Globus pallidus (tissue), 1 donor: ENCODE measurements at regions not wholly inside any gene's neighbourhood (a gene's known extent, or its start where the extent isn't known, plus 50 kb on each side); places are given as distances from the start of the nearest gene placed in this dataset.
A peak's percentile ranks its signal among the peaks of the same experiment; 100 is the strongest.

Experiments used
- DNase-seq: peaks from one replicate; pipeline ENCODE4 v3.0.0-alpha.2; 2015; ENCODE audit warnings: low spot score

DNA sequence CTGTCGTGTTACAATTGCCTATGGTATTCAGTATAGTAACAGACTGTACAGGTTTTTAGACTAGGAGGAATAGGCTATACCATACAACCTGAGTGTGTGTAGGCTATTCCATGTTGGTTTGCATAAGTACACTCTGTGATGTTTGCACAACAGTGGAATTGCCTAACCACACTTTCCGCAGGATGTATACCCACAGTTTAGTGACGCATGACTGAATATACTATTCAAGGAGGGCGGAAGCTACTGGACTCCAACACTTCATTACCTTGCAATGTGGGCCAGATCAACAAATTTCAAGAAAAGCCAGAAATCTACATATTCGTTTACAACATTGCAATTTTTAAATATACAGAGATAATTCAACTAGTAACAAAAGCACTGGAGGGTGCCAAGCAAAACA lies 317.2 kb downstream of the PDGFC start:
- DNase-seq = no peak

DNA sequence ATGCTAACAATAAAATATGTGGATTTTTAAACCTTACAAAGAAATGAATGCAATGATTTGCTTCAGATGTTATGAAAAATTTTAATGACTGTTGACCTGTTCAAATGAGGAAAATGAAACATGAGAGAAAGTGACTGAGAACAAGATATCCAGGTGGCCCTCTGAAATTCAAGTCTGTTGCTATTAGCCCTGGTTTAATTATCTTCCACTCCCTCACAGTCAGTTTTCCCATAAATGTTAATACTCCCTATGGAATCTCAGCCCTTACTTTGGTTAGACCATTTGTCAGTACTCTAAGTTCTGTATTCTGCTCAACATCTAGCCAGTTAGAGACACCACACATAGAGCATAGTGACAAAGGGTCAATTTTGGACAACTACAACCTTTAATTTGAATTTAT lies 327.8 kb downstream of the PDGFC start:
- no peak for DNase-seq

DNA sequence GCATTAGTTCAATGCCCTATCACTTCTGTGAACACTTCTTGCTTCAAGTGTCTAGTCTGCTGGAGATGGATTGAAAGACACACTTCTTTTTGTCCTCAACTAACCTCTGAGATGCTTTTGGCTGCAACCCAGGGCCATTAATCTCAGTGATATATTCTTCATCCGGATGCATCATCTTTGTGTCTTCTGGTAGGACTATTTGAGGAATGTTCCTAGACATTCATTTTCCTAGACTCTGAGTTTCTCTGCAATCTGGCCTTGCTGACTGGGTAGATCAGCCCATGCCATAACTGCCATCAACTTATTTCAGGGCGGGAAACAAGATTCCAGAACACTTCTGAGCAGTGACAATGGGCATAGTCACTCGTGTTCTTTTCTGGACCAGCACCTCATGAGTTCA lies 329.4 kb downstream of the PDGFC start:
- no peak for DNase-seq

DNA sequence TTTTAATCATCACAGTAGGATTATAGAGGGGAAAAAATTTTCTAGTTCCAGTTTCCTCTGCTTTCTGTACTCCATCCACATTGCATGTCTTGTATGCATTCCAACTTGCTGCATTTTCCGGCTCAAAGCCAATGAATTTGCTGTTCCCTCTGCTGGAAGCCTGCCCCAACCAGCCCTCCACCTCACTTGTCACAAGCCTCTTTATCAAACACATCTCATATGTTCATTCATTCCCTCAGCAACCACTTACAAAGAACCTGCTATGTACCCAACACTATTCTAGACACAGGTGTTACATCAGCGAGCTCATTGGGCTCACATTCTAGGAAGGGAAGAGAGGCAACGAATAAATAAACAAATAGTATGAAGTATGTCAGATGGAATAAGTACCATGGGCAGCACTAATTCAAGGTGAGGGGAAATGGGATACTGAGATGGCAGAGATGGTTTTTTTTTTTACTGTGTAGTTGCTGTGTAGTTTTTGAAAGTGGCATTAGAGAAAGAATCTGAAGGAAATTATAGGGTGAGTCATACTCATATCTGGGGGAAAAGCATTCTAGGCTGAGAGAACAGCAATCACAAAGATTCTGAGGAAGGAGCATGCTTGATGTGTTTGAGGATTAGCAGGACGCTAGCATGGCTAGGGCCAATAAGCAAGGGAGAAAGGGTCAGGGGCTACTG lies 332.5 kb downstream of the PDGFC start:
- no peak for DNase-seq

DNA sequence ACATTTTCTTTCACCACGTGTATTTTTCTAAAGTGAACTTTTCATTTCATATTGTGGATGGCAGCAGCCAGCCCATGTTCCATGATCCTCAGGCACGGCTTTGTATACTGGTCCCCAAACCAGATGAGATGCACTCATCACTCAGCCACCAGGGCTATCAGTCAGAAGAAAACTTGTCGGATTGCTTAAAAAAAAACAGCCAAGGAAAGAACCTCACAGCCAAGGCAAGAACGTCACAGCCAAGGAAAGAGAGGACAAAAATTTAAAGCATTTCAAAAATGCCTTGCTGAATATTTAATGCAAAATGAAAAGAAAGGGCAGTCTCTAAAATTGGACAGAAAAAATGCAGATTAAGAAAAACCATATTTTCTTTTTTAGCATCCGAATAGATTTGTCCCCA lies 333.3 kb downstream of the PDGFC start:
- DNase-seq = no peak

DNA sequence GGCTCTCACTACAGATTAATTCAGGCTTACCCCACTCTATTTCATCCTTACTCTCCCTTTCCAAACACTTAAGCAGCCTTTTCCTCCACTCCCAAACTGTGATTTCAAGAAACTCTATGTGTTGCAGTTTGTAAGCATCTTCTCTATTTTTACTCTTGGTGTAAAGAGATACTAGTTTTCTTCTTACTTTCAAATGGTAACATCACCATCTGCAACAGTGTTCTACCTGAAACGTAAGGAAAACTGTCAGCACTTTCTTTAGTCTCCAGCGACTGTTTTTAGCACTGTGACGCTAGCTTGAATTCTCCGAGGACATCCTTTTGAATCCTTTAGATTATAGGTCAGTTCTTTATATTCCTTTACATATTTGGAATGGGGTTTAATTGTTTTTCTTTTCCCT lies 335.2 kb downstream of the PDGFC start:
- no peak for DNase-seq

DNA sequence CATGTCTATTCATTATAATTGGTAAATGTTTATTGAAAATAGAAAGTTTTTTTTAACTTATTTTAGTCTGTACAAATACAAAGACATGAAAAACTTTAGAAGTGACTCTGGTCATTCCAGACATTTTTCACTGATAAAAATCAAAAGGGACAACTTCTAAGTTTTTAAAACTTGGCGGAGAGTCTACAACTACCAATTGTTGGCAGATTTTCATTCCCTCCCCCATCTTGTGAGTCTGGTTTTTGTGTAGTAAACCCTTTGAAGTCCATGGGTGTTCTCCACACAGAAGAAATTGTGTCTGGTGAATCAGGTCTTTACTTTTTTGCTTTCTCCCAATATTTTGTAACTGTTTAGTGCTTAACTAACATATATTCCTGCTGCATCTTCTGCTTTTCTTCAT lies 336.5 kb downstream of the PDGFC start:
- no peak for DNase-seq

DNA sequence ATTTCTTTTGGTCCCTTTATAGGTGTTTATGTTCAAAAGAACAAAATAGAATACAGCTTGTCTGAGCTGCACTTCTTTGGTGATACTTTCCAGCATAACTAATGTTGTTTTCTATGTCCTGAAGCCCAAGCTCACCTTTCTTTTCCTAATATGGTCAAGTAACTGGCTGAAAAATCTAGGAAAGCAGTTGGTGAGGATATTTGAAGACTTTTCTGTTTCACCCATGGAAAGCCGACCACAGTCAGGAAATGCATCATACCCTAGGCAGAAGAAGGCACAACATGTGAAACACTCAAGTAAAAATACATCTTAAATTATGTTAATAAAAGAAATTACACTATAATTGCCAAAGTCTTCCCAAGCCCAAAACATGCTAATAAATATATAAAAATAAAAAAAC lies 337.0 kb downstream of the PDGFC start:
- no peak for DNase-seq

DNA sequence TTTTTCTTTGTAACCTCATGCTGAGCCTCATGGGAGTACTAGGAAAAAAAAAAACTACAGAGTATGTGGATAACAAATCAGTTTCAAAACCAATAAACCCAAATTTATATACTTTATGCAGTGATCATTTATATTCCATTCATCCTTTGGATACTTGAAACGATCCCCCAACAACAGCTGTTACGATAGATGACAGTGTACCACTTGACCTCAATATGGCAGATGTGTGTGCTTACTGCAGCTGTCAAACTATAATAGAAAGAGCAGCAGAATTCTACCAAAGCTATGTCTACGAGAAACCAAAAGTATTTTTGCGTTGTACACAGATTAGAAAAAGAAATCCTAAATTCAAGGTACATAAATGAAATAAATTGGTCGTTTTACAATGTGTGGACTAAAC lies 337.8 kb downstream of the PDGFC start:
- DNase-seq = no peak

DNA sequence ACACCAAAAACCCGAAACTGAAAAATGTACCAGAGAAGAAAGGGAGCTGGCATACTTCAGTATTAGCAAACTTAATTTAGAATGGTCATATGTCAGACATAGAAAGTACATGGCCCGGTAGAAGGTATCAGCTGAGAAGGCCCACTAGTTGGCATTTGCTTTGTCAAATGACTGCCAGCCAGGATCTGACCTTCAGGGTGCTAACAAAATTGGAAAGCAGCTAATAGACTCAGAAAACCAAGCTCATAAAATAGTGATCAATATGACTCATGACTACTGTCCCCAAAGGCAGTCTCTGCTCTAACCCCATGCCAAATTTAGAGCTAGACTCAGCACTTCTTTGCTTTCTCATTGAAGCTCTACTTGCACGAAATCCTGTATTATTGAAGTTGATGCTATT lies 342.7 kb downstream of the PDGFC start:
- DNase-seq = no peak

DNA sequence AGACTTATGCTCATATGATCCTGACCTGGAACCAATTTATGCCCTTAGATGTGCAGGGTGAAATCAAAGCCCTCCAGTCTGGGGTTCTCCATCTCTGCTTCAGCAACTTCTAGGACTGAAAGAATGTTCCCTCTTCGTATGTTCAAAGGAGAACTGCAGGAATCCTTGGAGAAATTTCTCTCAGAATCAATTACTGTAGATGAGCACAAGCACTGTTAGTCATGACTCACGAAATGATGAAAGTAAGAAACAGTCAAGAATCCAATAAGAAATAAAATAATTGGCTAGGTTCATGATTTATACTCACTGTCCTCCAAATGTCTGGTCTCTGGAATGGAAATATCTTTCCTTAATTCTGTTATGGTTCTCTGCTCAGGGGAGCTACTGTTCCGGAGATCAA lies 348.2 kb downstream of the PDGFC start:
- no peak for DNase-seq

DNA sequence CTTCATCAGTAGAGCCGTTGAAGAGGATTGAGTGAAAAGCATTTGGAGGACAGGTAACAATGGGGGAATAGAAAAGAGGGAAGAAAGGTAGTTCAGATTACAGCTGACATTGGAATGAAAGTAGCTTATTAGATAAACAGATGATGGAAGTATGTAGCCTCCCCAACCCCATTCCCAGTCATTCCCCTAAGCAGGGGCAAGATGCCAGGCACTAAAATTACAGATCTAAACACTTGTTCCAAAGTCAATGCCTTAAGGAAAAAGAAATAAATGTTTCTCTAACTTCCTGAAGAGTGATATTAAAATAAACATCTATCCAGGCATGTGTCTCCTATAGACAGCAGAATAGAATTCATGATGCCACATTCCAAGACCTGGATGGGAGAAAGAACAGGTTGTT lies 350.8 kb downstream of the PDGFC start:
- DNase-seq = no peak

DNA sequence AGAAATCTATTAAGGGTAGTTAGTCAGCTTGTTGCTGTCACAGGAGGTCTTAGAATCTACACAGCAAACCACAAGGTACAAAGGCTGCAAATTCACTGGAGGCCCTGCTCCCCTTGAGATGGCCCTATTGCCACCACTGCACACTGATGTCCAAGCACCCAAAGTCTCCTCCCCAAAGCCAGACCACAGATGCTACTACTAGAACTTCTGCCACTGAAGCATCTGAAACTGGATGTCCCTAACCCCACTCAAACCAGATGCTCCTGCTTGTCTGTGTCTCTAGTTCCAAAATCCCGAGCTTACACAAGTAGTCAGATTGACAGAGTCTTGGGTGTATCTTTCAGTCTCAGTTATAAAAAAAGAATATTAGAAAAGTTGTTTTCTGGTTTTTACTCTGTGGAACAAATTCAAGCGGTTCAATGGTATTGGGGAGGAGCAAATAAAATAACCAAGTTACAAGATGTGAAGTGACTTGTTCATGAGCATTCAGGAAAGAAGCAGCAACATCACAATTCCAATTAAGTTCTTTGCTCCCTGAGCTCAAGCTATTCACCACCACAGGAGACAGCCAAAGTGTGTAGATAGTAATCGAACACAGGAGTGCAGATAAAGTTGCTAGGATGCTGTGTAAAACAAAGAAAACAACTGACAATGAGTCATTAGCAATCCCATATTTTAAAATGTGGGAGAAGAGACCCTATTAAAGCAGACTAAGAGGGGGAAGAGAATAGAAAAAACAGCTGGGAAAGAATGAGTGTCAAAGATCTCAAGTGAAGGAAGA lies 352.3 kb downstream of the PDGFC start:
- no peak for DNase-seq

DNA sequence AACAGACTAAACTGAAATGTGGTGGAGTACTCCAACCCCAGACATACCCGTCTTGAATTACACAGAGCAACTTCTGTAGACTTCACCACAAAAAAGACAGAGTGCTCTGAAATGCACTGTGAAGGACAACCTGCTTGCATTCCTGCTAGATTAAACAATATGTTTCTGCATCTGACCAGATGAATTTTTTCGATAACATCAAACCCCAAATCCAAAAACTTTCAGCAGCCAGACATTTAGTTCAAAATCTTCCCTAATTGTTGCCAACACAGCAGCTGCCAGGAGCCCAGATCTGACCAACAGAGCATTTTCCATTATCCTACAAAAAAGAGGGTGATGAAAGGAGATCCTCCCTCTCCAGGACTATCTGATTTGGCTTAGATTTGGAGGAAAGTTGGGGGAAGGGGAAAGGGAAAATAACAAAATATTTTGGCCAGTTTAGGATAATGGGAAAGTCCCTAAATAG lies 356.5 kb downstream of the PDGFC start:
- no peak for DNase-seq

DNA sequence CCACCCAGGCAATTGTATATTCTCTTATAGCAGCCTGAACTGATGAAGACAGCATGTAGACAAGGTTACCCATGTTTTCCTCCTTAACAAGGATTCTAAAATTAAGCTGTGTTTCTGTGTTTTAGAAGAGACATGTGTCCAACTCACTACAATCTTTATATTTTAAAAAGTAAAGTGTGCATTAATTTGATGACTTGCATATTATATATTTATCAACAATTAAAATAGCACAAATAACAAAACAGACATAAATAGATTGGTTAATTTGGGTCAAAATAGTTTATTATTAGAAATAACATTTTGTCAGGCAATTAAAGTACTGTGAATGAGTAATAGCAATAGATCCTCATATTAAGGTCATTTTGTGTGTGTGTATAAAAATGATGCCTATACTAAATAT lies 357.1 kb downstream of the PDGFC start:
- no peak for DNase-seq

DNA sequence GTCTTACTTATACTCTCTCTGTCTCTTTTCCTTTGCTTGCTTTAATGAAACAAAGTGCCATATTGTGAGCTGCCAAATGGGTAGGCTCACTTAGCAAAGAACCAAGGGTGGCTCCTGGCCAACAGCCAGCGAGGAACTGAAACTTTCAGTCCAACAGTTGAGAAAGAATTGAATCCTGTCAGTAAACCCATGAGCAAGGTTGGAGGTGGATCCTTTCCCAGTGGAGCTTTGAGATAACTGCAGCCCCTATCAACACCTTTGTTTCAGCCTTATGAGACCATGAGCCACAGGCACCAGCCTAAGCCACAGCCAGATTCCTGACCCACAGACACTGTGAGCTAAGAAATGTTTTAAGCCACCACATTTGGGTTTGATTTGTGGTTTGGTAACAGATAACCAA lies 362.2 kb downstream of the PDGFC start:
- DNase-seq = peak; percentile 14

DNA sequence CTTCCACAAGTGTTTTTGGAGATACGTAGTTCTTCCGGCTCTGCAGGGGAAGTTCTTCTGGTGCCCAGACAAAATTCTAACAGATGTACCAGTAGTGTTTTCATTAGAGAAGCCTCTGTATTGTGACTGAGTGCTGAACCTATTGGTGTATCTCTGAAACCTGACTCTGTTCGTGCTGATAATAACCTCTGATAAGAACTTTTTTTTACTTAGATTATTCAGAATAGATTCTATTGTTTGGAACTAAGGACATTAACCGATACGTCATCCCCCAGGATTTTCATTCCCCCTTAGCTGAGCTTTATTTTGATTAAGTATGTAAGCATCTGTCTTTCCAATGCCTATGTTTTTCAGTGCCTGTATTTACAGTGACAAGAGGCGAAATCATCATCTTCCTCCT lies 362.9 kb downstream of the PDGFC start:
- no peak for DNase-seq

DNA sequence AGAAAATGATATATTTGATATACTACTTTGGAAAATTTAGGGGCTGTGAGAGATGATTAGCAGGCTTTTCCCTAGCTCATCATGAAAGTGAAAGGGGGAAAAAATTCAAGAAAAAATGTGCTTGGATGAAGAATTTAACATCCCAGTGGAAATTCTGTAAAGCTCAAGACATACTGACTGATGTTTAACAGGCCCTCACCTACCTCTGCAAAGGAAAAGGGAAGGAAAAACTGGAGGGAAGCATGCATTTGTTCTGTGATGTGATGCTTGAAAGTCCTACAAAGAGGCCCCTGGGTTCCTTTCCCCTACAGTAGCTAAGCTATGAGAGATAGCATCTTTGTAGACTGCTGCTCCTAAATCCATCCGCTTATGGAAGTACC lies 364.1 kb downstream of the PDGFC start:
- DNase-seq = no peak

DNA sequence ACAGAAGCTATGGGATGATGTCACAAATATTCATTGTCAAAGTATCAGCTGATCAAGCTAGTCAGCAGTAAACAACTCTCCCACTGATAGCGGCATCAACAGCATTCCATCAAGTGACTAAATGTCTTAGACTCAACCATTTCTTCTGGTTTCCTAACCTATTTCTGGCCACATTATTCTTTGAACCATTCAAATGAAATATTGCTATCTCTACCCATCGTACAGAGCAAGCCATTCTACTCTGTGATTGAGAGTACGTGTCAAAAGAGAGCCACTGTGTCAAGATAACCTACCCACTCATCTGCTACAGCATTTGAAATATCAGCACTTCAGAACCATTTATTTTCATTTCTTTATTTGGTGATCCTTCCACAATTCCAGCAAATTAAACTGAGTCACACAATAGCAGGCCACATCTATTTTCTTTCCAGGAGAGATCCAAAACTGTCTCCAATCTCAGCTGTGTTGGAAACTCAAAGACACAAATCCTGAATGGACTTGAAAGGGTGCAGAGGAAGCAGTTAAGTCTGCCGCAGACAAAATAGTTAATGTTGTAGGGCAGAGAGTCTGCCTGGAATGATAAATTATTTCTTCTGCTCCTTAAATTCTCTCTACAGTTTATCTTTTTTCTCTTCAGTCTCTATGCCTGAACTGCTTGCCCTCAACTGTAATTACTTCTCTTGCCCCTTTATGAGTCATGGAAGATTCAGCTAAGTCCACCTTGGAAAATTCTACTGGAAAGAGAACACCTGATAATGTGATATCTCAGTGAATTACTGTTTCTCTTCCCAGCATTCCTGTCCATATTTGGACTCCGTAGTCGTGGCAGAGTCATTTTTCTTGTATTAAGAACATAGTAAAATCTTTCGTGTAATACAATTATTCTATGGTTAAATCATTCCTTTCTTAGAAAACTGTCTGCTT lies 364.8 kb downstream of the PDGFC start:
- no peak for DNase-seq

DNA sequence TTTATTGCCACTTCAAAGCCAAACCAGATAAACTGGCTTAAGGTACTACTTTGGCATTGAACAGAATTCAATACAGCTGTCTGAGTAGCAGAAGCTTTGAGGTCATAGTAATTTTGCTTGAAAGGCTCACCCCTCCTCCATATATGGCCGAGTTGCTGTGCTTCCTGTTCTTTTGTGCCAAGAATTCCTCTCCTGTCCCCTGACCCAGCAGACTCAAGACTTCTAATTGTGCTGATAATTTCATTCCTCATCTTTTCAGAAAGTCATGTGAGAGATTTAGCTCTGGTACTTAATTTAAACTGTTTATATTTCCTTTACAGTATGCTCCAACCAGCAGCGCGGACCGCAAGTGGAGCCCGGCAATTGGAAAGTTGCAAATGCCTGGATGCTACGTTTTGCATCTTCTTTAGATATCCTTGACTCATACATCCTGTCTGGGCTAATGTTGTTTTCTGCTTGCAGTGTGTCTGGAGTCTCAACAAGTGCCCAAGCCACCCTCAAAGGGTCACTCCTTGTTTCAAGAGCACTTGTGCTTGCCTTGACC lies 373.4 kb downstream of the PDGFC start:
- DNase-seq = no peak

DNA sequence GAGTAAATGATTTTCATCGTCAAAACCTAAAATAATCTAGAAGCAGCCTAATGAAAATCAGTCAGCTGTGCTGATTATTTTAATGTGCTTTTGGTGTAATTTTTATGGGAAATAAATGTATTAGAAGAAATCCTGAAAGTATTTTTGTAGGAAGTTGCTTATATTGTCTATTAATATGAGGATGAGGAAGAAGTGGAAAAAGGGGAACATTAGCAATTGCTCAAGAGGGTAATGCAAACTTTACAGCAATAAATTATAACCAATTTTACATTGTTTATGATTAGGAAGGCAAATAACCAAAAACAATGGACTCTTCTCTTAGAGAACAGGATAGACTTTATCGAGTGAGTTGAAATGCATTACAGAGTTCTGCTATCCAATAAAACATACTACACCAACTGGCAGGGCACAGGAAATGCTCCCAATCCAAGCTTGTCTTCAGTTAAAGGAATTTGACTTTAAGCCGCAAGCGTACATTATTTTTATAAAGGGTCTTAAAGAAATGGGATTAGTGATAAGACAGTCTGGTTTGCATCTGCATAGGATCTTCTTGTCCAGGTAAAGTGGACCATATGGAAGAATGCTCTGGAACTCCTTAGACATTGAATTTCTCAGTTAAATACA lies 374.8 kb downstream of the PDGFC start:
- no peak for DNase-seq

DNA sequence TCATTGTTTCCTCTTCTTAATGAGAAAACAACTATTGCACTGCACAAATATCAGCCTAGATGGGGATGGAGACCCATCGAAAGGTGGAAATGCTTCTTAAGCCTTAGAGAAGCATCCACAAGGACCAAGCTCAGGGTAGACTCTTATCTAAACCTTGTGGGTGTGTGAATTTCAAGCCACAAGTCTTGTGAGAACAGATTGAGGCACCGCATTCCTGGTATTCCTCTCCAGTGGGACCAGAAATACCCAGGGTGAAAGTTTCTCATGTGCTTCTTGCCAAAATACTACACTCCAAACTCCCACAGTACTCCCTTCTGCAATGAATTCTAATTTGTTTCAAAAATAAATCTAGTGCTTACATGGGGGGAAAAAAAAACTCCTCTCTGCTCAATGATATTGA lies 375.6 kb downstream of the PDGFC start:
- no peak for DNase-seq
